ENCODE measurements at regions not wholly inside any gene's neighbourhood (a gene's known extent, or its start where the extent isn't known, plus 50 kb on each side); places are given as distances from the start of the nearest gene placed in this dataset.

- H3K56ac ChIP-seq (replicated peaks; ENCODE audit: insufficient read length, low read depth, low read length) = no peak overlapping the region
- DNase-seq (ENCODE audit: low read depth in 1 of 2, low spot score in 2 of 2) (no peak), FAIRE-seq (no peak)
- ChIA-PET CTCF (ENCODE audit: partially characterized antibody) (no interaction called here), POLR2A (ENCODE audit: partially characterized antibody) (no interaction called here)
- H3K4me2 ChIP-seq (ENCODE audit: insufficient read depth in 1 of 2, low read depth in 2 of 2, low read length in 2 of 2) = no peak overlapping the region
- no peak overlapping the region for H4K5ac ChIP-seq (ENCODE audit: insufficient read length, low read depth, low read length)
- H3K23me2 ChIP-seq (ENCODE audit: low read depth, low read length) = peaks cover 2% of the 10 kb centered on the region; the same call in 1 of the 2 replicates
- no peaks in the 10 kb centered on the region for H3K79me1 ChIP-seq (ENCODE audit: low read depth, low read length)
- H3K18ac ChIP-seq (ENCODE audit: extremely low read depth, low read length) = no peak overlapping the region
- no peak overlapping the region for H3K9ac ChIP-seq (replicated peaks in 1 of 4; ENCODE audit: extremely low read depth in 1 of 4, low read depth in 3 of 4, low read length in 3 of 4)
- no peak overlapping the region for H3K27ac ChIP-seq (ENCODE audit: low read depth, low read length)
- no peak overlapping the region for H2AFZ ChIP-seq (ENCODE audit: low read length)
- H2BK5ac ChIP-seq (ENCODE audit: low read depth, low read length) = no peak overlapping the region
- H4K91ac ChIP-seq (replicated peaks; ENCODE audit: insufficient read length, low read length) = no peak overlapping the region
- no peaks in the 10 kb centered on the region for H3K27me3 ChIP-seq (replicated peaks in 1 of 4; ENCODE audit: control insufficient read depth in 3 of 4, extremely low read depth in 1 of 4, insufficient read depth in 3 of 4, low read length in 3 of 4)
- H2BK120ac ChIP-seq (replicated peaks; ENCODE audit: low read depth, low read length) = no peak overlapping the region
- H3K9me3 ChIP-seq (ENCODE audit: insufficient read depth in 2 of 2, low read depth in 1 of 2, low read length in 1 of 2) = no peaks in the 10 kb centered on the region
- H3K79me2 ChIP-seq (ENCODE audit: control insufficient read depth in 1 of 2, insufficient read depth in 2 of 2, low read length in 2 of 2) = no peaks in the 10 kb centered on the region
- H3K23ac ChIP-seq (ENCODE audit: insufficient read length) = no peak overlapping the region
- no peak overlapping the region for H2BK12ac ChIP-seq (ENCODE audit: low read depth, low read length)
- no peak overlapping the region for H3K14ac ChIP-seq (ENCODE audit: insufficient read length)
- no peak overlapping the region for H2AK5ac ChIP-seq (ENCODE audit: low read depth, low read length)
- no peak overlapping the region for H3K4me3 ChIP-seq (ENCODE audit: extremely low read depth in 1 of 4, insufficient read depth in 2 of 4, low read depth in 3 of 4, low read length in 4 of 4)
- H2BK15ac ChIP-seq (ENCODE audit: low read length) = no peak overlapping the region
- no peaks in the 10 kb centered on the region for H4K20me1 ChIP-seq (replicated peaks in 1 of 2; ENCODE audit: control insufficient read depth in 1 of 2, insufficient read depth in 2 of 2, low read length in 2 of 2)
- H4K8ac ChIP-seq (ENCODE audit: extremely low read depth, insufficient read depth, low read length) = no peak overlapping the region
- TF ChIP-seq SRF (IDR thresholded peaks at IDR 0.05; ENCODE audit: low read depth, low read length) (no peak), BCL11A (IDR thresholded peaks at IDR 0.05; ENCODE audit: low read depth in 2 of 2, low read length in 2 of 2) (no peak), ZNF274 (IDR thresholded peaks at IDR 0.05; ENCODE audit: borderline replicate concordance, extremely low read depth, low read length) (no peak), CBX8 (IDR thresholded peaks at IDR 0.05; ENCODE audit: borderline replicate concordance, low read depth, low read length) (no peak), POU5F1 (IDR thresholded peaks at IDR 0.05; ENCODE audit: low read depth, low read length) (no peak), YY1 (IDR thresholded peaks at IDR 0.05; ENCODE audit: low read depth, low read length) (no peak), CHD1 (IDR thresholded peaks at IDR 0.05; ENCODE audit: low read depth, low read length) (no peak), JUND (IDR thresholded peaks at IDR 0.05; ENCODE audit: low read length) (no peak), SUZ12 (IDR thresholded peaks at IDR 0.05; ENCODE audit: low read length) (no peak), KDM5A (IDR thresholded peaks at IDR 0.05; ENCODE audit: low read length) (no peak), RXRA (IDR thresholded peaks at IDR 0.05; ENCODE audit: insufficient read depth, low read depth, low read length) (no peak)
- no peak overlapping the region for H2BK20ac ChIP-seq (ENCODE audit: low read length)
- no peak overlapping the region for H3K4ac ChIP-seq (replicated peaks; ENCODE audit: insufficient read length, low read depth, low read length)
- H3K36me3 ChIP-seq (ENCODE audit: control insufficient read depth in 2 of 4, insufficient read depth in 4 of 4, low read length in 3 of 4) = no peaks in the 10 kb centered on the region
- 64% methylated on average over 1 of the region's 1 CpG; no CpG with 5 or more reads in 1 of the 2 experiments for WGBS, 2 experiments (ENCODE audit: extremely low coverage in 1 of 2, insufficient coverage in 1 of 2, insufficient read length in 1 of 2, insufficient replicate concordance in 2 of 2, low coverage in 1 of 2, low lambda C conversion rate in 2 of 2, missing lambda C conversion rate in 1 of 2)
- no peaks in the 10 kb centered on the region for H3K4me1 ChIP-seq (replicated peaks in 1 of 4; ENCODE audit: control insufficient read depth in 3 of 4, insufficient read depth in 4 of 4, low read length in 3 of 4)
Measured at GRCh38 chr5:114734238-114734637, 372.4 kb downstream of the KCNN2 start.

Data from H1 (cell line).